Suprapubic skin (tissue), 4 donors: ENCODE measurements at regions not wholly inside any gene's neighbourhood (a gene's known extent, or its start where the extent isn't known, plus 50 kb on each side); places are given as distances from the start of the nearest gene placed in this dataset.

Experiments
- POLR2A ChIP-seq, 2 donors: fragments of 450-650 bp; IDR thresholded peaks; one replicate each; pipeline ENCODE4 v1.6.1; 2017; ENCODE audit warnings: antibody characterized with exemption in 2 of 2, mild to moderate bottlenecking in 2 of 2, moderate library complexity in 2 of 2
- POLR2AphosphoS5 ChIP-seq, 3 donors: sonication (generic); formaldehyde crosslinking; IDR thresholded peaks; one replicate each; pipeline ENCODE4 v1.6.1; 2017; ENCODE audit warnings: antibody characterized with exemption in 3 of 3
- TF ChIP-seq, protein P1 (sequence below), 2 donors: fragments of 200-600 bp in 1 of 2; fragments of 450-650 bp in 1 of 2; sonication (generic) in 1 of 2; IDR thresholded peaks; one replicate each; pipeline ENCODE4 v1.5.1; 2016 to 2019; ENCODE audit warnings: antibody characterized with exemption in 2 of 2, mild to moderate bottlenecking in 1 of 2, moderate library complexity in 1 of 2

DNA sequence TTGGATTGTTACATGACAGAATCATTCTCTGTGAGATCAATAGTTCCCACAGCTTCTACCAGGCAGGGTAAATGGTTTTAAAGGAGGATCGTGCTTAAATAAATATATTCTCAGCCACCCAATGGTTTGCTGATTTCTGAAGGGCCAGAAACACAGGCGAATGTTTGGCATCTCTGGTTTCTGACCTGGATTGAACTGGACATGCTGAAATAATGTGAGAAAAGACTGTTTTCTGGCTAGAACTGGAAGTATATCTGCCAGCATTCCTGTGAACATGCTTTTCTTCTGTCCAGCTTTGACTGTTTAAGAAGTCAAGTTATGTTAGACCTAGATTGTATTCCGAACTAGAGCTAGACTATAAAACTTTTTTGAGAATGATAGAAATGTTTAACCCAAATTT lies 77.1 kb upstream of the COL3A1 start:
- TF ChIP-seq, protein P1, sequence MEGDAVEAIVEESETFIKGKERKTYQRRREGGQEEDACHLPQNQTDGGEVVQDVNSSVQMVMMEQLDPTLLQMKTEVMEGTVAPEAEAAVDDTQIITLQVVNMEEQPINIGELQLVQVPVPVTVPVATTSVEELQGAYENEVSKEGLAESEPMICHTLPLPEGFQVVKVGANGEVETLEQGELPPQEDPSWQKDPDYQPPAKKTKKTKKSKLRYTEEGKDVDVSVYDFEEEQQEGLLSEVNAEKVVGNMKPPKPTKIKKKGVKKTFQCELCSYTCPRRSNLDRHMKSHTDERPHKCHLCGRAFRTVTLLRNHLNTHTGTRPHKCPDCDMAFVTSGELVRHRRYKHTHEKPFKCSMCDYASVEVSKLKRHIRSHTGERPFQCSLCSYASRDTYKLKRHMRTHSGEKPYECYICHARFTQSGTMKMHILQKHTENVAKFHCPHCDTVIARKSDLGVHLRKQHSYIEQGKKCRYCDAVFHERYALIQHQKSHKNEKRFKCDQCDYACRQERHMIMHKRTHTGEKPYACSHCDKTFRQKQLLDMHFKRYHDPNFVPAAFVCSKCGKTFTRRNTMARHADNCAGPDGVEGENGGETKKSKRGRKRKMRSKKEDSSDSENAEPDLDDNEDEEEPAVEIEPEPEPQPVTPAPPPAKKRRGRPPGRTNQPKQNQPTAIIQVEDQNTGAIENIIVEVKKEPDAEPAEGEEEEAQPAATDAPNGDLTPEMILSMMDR (IDR thresholded peaks at IDR 0.05), result no peak
- TF ChIP-seq POLR2A (IDR thresholded peaks at IDR 0.05) (no peak), POLR2AphosphoS5 (IDR thresholded peaks at IDR 0.05) (no peak)
